AG10803 (cell line): ENCODE measurements at regions not wholly inside any gene's neighbourhood (a gene's known extent, or its start where the extent isn't known, plus 50 kb on each side); places are given as distances from the start of the nearest gene placed in this dataset.

Experiments
- DNase-seq: peaks from one replicate; pipeline ENCODE4 v3.0.0; 2010; ENCODE audit warnings: low read depth
- H3K4me3 ChIP-seq: 2 replicates; pipeline ENCODE4 v1.5.1; 2011; ENCODE audit warnings: mild to moderate bottlenecking, low read length, control low read depth
- CTCF ChIP-seq: conservative IDR thresholded peaks from 2 replicates; pipeline ENCODE4 v1.5.1; 2011; ENCODE audit warnings: mild to moderate bottlenecking, low read length, control low read depth, inconsistent platforms

GRCh38 chr6:87784051-87784450 is 82.0 kb upstream of the AKIRIN2 start:
- H3K4me3 ChIP-seq: no peak overlapping the region
- no peak for TF ChIP-seq CTCF
- no peak for DNase-seq

GRCh38 chr6:87779542-87779941 is 77.5 kb upstream of the AKIRIN2 start:
- no peak for TF ChIP-seq CTCF
- no peak overlapping the region for H3K4me3 ChIP-seq

GRCh38 chr6:87772597-87773530 is 70.8 kb upstream of the AKIRIN2 start:
- peak; percentile 54 for DNase-seq
- no peak for TF ChIP-seq CTCF
- H3K4me3 ChIP-seq: no peak overlapping the region

More at GRCh38 chr6:87779542-87779941, 77.5 kb upstream of the AKIRIN2 start:
- DNase-seq: no peak

- no peak for TF ChIP-seq CTCF
- H3K4me3 ChIP-seq: no peak overlapping the region
- DNase-seq: no peak
Measured at GRCh38 chr6:87767478-87767877, 65.4 kb upstream of the AKIRIN2 start.

- no peak for DNase-seq
- no peak for TF ChIP-seq CTCF
- no peak overlapping the region for H3K4me3 ChIP-seq
Measured at GRCh38 chr6:87766211-87766610, 64.2 kb upstream of the AKIRIN2 start.

- no peak for TF ChIP-seq CTCF
Measured at GRCh38 chr6:87763901-87764300, 61.9 kb upstream of the AKIRIN2 start.

GRCh38 chr6:87763276-87763675 is 61.2 kb upstream of the AKIRIN2 start:
- H3K4me3 ChIP-seq: no peak overlapping the region
- no peak for DNase-seq
- TF ChIP-seq CTCF: no peak

More at GRCh38 chr6:87763901-87764300, 61.9 kb upstream of the AKIRIN2 start:
- no peak for DNase-seq
- no peak overlapping the region for H3K4me3 ChIP-seq
